GM06990 (cell line): ENCODE measurements at regions not wholly inside any gene's neighbourhood (a gene's known extent, or its start where the extent isn't known, plus 50 kb on each side); places are given as distances from the start of the nearest gene placed in this dataset.
"Not testable (repeated sequence)": the region's sequence is repeated elsewhere in the genome, so short reads cannot be mapped to it uniquely, and the experiment has no call there.

Experiments used
- DNase-seq: peaks from one replicate; pipeline ENCODE4 v3.0.0-alpha.2; 2011; ENCODE audit not compliant: insufficient read length; ENCODE audit errors: extremely low read depth
- H3K27me3 ChIP-seq: replicated peaks from 2 replicates; pipeline ENCODE4 v1.6.0; 2011; ENCODE audit warnings: low read length; ENCODE audit not compliant: control insufficient read depth, insufficient read depth
- H3K36me3 ChIP-seq: 2 replicates; pipeline ENCODE4 v1.5.1; 2011; ENCODE audit warnings: low read length; ENCODE audit not compliant: control insufficient read depth, insufficient read depth
- H3K4me3 ChIP-seq: replicated peaks from 2 replicates; pipeline ENCODE4 v1.5.1; 2011; ENCODE audit warnings: low read depth, mild to moderate bottlenecking, control low read depth, low read length
- CTCF ChIP-seq: IDR thresholded peaks from 2 replicates; pipeline ENCODE4 v1.5.1; 2011; ENCODE audit warnings: low read length, control low read depth, mild to moderate bottlenecking, inconsistent platforms; ENCODE audit not compliant: insufficient read depth, poor library complexity, severe bottlenecking

DNA sequence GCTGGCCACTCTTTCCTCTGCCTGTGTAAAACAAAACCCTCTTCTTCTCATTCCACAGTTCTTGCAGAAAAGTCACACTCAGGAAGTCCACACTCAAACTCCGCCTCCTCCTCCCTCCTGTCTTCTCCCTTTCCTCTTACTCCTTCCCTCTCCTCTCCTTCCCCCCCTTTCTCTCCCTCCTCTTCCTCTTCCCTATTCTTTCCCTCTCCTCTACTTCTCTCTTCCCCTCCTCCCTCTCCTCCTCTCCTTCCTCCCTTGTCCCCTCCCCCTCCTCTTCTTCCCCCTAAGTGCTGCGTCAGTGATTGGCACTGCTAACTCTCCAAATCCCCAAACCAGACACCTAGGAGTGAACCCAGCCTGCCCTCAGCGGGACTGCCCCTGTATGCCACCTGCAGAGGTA is 67.0 kb downstream of the ZNF467 start:
- no peak for DNase-seq
- TF ChIP-seq CTCF: no peak
- Histone ChIP-seq H3K36me3 (no peaks in the 10 kb centered on the region), H3K27me3 (no peaks in the 10 kb centered on the region), H3K4me3 (no peak overlapping the region)

DNA sequence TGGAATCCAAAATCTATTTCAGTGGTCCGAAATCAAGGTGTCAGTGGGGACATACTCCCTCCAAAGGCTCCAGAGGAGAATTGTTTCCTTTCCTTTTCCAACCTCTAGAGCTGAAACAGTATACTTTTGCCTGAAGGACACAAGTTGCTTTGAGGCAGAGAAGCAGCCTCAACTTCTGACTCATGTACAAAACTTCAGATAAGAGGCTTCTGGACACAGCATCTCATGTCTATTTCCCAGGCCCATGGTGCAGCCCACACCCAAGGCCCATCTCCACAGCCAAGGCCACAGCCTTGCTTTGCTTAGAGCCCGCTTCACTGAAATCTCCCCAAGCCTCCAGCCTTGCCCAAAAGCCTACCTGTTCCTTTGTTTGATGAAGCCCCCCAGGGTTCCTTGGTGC is 68.9 kb downstream of the ZNF467 start:
- no peak for DNase-seq

DNA sequence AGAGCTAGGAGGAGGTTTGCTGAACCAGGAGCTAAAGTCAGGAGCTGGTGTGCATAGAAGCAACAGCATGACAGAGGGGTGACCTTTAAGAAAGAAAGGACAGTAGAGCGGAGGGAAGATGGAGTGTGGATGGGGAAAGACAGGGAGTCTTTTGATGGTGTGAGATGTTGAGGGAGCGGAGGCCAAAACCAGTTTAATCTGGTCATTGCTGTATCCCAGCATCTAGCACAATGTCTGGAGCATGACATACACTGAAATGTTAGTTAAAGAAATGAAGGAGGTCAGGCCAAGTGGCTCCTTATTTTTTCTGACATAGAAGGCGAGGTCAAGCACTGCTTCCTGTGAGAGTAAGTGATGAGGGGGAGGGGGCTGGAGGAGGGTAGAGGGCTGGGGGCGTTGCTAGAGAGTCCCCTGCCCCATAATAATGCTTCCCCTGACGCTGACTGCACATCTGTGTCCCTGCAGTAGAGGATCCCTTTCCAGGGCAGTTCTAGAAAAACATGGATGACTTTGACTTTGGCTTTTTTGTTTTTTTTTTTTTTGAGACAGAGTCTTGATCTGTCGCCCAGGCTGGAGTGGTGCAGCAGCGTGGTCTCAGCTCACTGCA is 70.2 kb downstream of the ZNF467 start:
- Histone ChIP-seq H3K36me3 (no peaks in the 10 kb centered on the region), H3K27me3 (no peaks in the 10 kb centered on the region), H3K4me3 (no peak overlapping the region)
- DNase-seq: no peak
- no peak for TF ChIP-seq CTCF

More for the DNA sequence above, 68.9 kb downstream of the ZNF467 start:
- TF ChIP-seq CTCF: no peak
- Histone ChIP-seq H3K36me3 (no peaks in the 10 kb centered on the region), H3K4me3 (no peak overlapping the region), H3K27me3 (no peaks in the 10 kb centered on the region)

GRCh38 chr7:149701495-149702240 is 71.7 kb downstream of the ZNF467 start:
- TF ChIP-seq CTCF: no peak
- DNase-seq: no peak
- no peaks in the 10 kb centered on the region for H3K27me3 ChIP-seq
- no peaks in the 10 kb centered on the region for H3K36me3 ChIP-seq
- no peak overlapping the region for H3K4me3 ChIP-seq

DNA sequence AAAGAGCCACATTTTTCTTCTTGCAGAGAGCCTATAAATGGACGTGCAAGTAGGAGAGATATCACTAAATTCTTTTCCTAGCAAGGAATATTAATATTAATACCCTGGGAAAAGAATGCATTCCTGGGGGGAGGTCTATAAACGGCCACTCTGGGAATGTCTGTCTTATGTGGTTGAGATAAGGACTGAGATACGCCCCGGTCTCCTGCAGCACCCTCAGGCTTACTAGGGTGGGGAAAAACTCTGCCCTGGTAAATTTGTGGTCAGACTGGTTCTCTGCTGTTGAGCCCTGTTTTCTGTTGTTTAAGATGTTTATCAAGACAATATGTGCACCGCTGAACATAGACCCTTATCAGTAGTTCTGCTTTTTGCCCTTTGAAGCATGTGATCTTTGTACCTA is 75.6 kb downstream of the ZNF467 start:
- DNase-seq, H3K36me3 ChIP-seq, H3K4me3 ChIP-seq: not testable (repeated sequence)

DNA sequence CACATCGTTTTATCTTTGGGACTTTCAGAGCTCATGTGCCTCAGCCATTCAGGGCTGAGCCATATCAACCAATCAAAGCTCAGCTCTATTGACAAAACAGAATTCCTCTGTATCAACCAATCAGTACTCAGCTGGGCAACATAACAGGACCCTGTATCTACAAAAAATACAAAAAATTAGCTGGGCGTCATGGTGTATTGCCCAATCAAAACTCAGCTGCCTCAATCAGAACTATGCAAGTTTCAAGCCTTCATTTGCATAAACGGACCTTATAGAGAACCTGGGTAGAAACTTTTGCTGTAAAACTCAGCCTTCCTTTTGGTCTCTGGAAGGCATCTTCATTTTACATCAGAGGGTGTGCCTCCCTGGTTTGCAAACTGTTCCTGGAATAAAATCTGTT is 77.1 kb downstream of the ZNF467 start:
- no peak for DNase-seq
- no peak for TF ChIP-seq CTCF
- no peaks in the 10 kb centered on the region for H3K36me3 ChIP-seq

More for the DNA sequence above, 75.6 kb downstream of the ZNF467 start:
- not testable (repeated sequence) for H3K27me3 ChIP-seq

More for the DNA sequence above, 77.1 kb downstream of the ZNF467 start:
- Histone ChIP-seq H3K27me3 (no peaks in the 10 kb centered on the region), H3K4me3 (no peak overlapping the region)
